GM23338 (cell line): ENCODE measurements at regions not wholly inside any gene's neighbourhood (a gene's known extent, or its start where the extent isn't known, plus 50 kb on each side); places are given as distances from the start of the nearest gene placed in this dataset.

Experiments
- CREB1 ChIP-seq: fragments of 250-450 bp; sonication (Bioruptor Pico); IDR thresholded peaks from 2 replicates; pipeline ENCODE4 v1.5.0; 2020; ENCODE audit warnings: low read depth, mild to moderate bottlenecking, moderate library complexity
- EZH2 ChIP-seq: fragments of 200-600 bp; sonication (generic); IDR thresholded peaks from one replicate; pipeline ENCODE4 v1.8.0; 2017; ENCODE audit warnings: antibody characterized with exemption, mild to moderate bottlenecking, low read depth; ENCODE audit not compliant: unreplicated experiment
- EZH2phosphoT487 ChIP-seq: fragments of 200-600 bp; sonication (generic); IDR thresholded peaks from one replicate; pipeline ENCODE4 v1.8.1; 2018; ENCODE audit warnings: antibody characterized with exemption; ENCODE audit not compliant: unreplicated experiment
- JUNB ChIP-seq: IDR thresholded peaks from one replicate; pipeline ENCODE4 v1.6.1; 2016; ENCODE audit warnings: antibody characterized with exemption; ENCODE audit not compliant: unreplicated experiment
- POLR2AphosphoS5 ChIP-seq: IDR thresholded peaks from 2 replicates; pipeline ENCODE4 v1.6.1; 2016; ENCODE audit warnings: antibody characterized with exemption, low read depth
- STAT1 ChIP-seq: IDR thresholded peaks from one replicate; pipeline ENCODE4 v1.6.1; 2016; ENCODE audit warnings: antibody characterized with exemption; ENCODE audit not compliant: unreplicated experiment
- ZNF114 ChIP-seq: fragments of 250-450 bp; sonication (Bioruptor Pico); IDR thresholded peaks from 2 replicates; pipeline ENCODE4 v1.5.0; 2020; ENCODE audit warnings: mild to moderate bottlenecking, moderate library complexity
- ZNF331 ChIP-seq: fragments of 250-450 bp; sonication (Bioruptor Pico); IDR thresholded peaks from 2 replicates; pipeline ENCODE4 v1.5.0; 2020; ENCODE audit warnings: low read depth, mild to moderate bottlenecking, moderate library complexity
- TF ChIP-seq, protein P1 (sequence below), 2 experiments: fragments of 200-600 bp in 1 of 2; sonication (generic) in 1 of 2; conservative IDR thresholded peaks; 2 replicates each; pipeline versions ENCODE4 v1.5.1 to v1.6.1; 2016 to 2017; ENCODE audit warnings: antibody characterized with exemption in 2 of 2, low read depth in 2 of 2, mild to moderate bottlenecking in 2 of 2, moderate library complexity in 1 of 2
- TF ChIP-seq, protein P2 (sequence below): fragments of 250-450 bp; sonication (Bioruptor Pico); IDR thresholded peaks from 2 replicates; pipeline ENCODE4 v1.5.0; 2020; ENCODE audit warnings: mild to moderate bottlenecking, moderate library complexity
- TF ChIP-seq, protein P3 (sequence below): IDR thresholded peaks from one replicate; pipeline ENCODE4 v1.6.1; 2018; ENCODE audit warnings: antibody characterized with exemption; ENCODE audit not compliant: unreplicated experiment
- TF ChIP-seq, protein P4 (sequence below): IDR thresholded peaks from 2 replicates; pipeline ENCODE4 v1.6.1; 2016; ENCODE audit warnings: antibody characterized with exemption

DNA sequence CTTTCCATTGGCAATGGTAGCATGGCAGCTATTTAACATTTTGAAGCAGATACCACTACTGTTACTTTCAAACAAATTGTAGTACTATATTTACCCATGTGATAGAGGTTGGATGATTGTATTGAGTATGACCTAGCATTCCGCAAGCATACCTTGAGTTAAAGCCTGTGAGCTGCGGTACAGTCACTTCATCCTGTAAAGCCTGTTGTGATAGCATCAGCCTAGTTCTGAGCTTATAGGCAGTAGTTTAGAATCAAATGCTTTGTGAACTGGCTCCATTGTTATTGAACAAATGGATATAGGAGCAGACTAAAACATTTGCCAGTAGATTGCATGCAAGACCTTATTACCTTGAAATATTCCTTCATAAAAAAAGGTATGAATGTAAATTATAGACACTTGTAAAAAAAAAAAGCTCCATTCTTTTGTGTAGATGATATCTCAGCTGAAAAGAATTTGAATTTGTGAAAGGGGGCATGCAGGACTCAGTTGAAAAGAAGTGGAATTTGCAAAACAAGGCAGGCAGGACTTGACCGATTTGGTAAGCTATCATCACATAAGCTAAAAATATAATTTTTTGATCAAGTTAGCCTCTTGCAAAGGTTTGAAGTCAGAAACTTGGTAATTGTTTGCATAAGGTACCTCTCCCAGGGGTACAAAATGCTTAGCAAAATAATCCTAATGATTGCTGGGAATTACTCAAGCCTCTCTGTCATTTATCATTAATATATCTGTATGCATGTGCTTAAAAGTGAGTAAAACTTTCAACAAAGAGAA lies 138.5 kb upstream of the ITGA4 start:
- TF ChIP-seq, protein P1, sequence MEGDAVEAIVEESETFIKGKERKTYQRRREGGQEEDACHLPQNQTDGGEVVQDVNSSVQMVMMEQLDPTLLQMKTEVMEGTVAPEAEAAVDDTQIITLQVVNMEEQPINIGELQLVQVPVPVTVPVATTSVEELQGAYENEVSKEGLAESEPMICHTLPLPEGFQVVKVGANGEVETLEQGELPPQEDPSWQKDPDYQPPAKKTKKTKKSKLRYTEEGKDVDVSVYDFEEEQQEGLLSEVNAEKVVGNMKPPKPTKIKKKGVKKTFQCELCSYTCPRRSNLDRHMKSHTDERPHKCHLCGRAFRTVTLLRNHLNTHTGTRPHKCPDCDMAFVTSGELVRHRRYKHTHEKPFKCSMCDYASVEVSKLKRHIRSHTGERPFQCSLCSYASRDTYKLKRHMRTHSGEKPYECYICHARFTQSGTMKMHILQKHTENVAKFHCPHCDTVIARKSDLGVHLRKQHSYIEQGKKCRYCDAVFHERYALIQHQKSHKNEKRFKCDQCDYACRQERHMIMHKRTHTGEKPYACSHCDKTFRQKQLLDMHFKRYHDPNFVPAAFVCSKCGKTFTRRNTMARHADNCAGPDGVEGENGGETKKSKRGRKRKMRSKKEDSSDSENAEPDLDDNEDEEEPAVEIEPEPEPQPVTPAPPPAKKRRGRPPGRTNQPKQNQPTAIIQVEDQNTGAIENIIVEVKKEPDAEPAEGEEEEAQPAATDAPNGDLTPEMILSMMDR (conservative IDR thresholded peaks at IDR 0.05; ENCODE audit: low read depth in 2 of 2) = no peak
- TF ChIP-seq, protein P2, sequence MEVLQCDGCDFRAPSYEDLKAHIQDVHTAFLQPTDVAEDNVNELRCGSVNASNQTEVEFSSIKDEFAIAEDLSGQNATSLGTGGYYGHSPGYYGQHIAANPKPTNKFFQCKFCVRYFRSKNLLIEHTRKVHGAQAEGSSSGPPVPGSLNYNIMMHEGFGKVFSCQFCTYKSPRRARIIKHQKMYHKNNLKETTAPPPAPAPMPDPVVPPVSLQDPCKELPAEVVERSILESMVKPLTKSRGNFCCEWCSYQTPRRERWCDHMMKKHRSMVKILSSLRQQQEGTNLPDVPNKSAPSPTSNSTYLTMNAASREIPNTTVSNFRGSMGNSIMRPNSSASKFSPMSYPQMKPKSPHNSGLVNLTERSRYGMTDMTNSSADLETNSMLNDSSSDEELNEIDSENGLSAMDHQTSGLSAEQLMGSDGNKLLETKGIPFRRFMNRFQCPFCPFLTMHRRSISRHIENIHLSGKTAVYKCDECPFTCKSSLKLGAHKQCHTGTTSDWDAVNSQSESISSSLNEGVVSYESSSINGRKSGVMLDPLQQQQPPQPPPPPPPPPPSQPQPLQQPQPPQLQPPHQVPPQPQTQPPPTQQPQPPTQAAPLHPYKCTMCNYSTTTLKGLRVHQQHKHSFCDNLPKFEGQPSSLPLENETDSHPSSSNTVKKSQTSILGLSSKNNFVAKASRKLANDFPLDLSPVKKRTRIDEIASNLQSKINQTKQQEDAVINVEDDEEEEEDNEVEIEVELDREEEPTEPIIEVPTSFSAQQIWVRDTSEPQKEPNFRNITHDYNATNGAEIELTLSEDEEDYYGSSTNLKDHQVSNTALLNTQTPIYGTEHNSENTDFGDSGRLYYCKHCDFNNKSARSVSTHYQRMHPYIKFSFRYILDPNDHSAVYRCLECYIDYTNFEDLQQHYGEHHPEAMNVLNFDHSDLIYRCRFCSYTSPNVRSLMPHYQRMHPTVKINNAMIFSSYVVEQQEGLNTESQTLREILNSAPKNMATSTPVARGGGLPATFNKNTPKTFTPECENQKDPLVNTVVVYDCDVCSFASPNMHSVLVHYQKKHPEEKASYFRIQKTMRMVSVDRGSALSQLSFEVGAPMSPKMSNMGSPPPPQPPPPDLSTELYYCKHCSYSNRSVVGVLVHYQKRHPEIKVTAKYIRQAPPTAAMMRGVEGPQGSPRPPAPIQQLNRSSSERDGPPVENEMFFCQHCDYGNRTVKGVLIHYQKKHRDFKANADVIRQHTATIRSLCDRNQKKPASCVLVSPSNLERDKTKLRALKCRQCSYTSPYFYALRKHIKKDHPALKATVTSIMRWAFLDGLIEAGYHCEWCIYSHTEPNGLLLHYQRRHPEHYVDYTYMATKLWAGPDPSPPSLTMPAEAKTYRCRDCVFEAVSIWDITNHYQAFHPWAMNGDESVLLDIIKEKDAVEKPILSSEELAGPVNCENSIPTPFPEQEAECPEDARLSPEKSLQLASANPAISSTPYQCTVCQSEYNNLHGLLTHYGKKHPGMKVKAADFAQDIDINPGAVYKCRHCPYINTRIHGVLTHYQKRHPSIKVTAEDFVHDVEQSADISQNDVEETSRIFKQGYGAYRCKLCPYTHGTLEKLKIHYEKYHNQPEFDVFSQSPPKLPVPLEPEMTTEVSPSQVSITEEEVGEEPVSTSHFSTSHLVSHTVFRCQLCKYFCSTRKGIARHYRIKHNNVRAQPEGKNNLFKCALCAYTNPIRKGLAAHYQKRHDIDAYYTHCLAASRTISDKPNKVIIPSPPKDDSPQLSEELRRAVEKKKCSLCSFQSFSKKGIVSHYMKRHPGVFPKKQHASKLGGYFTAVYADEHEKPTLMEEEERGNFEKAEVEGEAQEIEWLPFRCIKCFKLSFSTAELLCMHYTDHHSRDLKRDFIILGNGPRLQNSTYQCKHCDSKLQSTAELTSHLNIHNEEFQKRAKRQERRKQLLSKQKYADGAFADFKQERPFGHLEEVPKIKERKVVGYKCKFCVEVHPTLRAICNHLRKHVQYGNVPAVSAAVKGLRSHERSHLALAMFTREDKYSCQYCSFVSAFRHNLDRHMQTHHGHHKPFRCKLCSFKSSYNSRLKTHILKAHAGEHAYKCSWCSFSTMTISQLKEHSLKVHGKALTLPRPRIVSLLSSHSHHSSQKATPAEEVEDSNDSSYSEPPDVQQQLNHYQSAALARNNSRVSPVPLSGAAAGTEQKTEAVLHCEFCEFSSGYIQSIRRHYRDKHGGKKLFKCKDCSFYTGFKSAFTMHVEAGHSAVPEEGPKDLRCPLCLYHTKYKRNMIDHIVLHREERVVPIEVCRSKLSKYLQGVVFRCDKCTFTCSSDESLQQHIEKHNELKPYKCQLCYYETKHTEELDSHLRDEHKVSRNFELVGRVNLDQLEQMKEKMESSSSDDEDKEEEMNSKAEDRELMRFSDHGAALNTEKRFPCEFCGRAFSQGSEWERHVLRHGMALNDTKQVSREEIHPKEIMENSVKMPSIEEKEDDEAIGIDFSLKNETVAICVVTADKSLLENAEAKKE (CRISPR knock-in tag) = no peak
- TF ChIP-seq, protein P3, sequence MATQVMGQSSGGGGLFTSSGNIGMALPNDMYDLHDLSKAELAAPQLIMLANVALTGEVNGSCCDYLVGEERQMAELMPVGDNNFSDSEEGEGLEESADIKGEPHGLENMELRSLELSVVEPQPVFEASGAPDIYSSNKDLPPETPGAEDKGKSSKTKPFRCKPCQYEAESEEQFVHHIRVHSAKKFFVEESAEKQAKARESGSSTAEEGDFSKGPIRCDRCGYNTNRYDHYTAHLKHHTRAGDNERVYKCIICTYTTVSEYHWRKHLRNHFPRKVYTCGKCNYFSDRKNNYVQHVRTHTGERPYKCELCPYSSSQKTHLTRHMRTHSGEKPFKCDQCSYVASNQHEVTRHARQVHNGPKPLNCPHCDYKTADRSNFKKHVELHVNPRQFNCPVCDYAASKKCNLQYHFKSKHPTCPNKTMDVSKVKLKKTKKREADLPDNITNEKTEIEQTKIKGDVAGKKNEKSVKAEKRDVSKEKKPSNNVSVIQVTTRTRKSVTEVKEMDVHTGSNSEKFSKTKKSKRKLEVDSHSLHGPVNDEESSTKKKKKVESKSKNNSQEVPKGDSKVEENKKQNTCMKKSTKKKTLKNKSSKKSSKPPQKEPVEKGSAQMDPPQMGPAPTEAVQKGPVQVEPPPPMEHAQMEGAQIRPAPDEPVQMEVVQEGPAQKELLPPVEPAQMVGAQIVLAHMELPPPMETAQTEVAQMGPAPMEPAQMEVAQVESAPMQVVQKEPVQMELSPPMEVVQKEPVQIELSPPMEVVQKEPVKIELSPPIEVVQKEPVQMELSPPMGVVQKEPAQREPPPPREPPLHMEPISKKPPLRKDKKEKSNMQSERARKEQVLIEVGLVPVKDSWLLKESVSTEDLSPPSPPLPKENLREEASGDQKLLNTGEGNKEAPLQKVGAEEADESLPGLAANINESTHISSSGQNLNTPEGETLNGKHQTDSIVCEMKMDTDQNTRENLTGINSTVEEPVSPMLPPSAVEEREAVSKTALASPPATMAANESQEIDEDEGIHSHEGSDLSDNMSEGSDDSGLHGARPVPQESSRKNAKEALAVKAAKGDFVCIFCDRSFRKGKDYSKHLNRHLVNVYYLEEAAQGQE = no peak
- no peak for TF ChIP-seq EZH2
- TF ChIP-seq CREB1 = no peak
- TF ChIP-seq POLR2AphosphoS5 = no peak
- TF ChIP-seq STAT1 = no peak
- TF ChIP-seq EZH2phosphoT487 = no peak
- TF ChIP-seq JUNB = no peak
- TF ChIP-seq ZNF331 (CRISPR knock-in tag) = no peak
- TF ChIP-seq, protein P4, sequence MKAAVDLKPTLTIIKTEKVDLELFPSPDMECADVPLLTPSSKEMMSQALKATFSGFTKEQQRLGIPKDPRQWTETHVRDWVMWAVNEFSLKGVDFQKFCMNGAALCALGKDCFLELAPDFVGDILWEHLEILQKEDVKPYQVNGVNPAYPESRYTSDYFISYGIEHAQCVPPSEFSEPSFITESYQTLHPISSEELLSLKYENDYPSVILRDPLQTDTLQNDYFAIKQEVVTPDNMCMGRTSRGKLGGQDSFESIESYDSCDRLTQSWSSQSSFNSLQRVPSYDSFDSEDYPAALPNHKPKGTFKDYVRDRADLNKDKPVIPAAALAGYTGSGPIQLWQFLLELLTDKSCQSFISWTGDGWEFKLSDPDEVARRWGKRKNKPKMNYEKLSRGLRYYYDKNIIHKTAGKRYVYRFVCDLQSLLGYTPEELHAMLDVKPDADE = no peak
- no peak for TF ChIP-seq ZNF114 (CRISPR knock-in tag)
